GM12878 (cell line): ENCODE measurements at regions not wholly inside any gene's neighbourhood (a gene's known extent, or its start where the extent isn't known, plus 50 kb on each side); places are given as distances from the start of the nearest gene placed in this dataset.
A peak's percentile ranks its signal among the peaks of the same experiment; 100 is the strongest.

ENCODE experiments used
- EED ChIP-seq: sonication (generic); IDR thresholded peaks from 2 replicates; pipeline ENCODE4 v1.6.1; 2016; ENCODE audit warnings: antibody characterized with exemption, low read depth
- EGR1 ChIP-seq, 2 experiments: IDR thresholded peaks; 1 replicate in 1 of 2; 2 replicates in 1 of 2; pipeline ENCODE4 v1.6.1; 2011 to 2012; ENCODE audit warnings: low read depth in 2 of 2, low read length in 2 of 2, borderline replicate concordance in 1 of 2, mild to moderate bottlenecking in 1 of 2, moderate library complexity in 1 of 2
- ELK1 ChIP-seq: IDR thresholded peaks from 2 replicates; pipeline ENCODE4 v1.6.1; 2012; ENCODE audit warnings: low read depth, low read length, improper control_type of control experiment
- EP300 ChIP-seq, 2 experiments: fragments of 150-350 bp in 1 of 2; IDR thresholded peaks; 2 replicates each; pipeline ENCODE4 v1.6.1; 2011 to 2012; ENCODE audit warnings: low read depth in 2 of 2, low read length in 2 of 2, borderline replicate concordance in 1 of 2, improper control_type of control experiment in 1 of 2, inconsistent platforms in 1 of 2; ENCODE audit not compliant: control insufficient read depth in 1 of 2
- IKZF2 ChIP-seq, 2 experiments: fragments of 450-650 bp; IDR thresholded peaks; 2 replicates each; pipeline ENCODE4 v1.6.1; 2017; ENCODE audit warnings: mild to moderate bottlenecking in 2 of 2, moderate library complexity in 2 of 2
- IRF4 ChIP-seq: IDR thresholded peaks from 2 replicates; pipeline ENCODE4 v1.6.1; 2011; ENCODE audit warnings: low read depth, low read length
- JUNB ChIP-seq: IDR thresholded peaks from 2 replicates; pipeline ENCODE4 v1.6.1; 2016; ENCODE audit warnings: antibody characterized with exemption, mild to moderate bottlenecking
- MEF2A ChIP-seq: IDR thresholded peaks from 2 replicates; pipeline ENCODE4 v1.6.1; 2011; ENCODE audit warnings: low read depth, mild to moderate bottlenecking, low read length, moderate library complexity; ENCODE audit not compliant: insufficient read depth
- MTA2 ChIP-seq: fragments of 450-650 bp; IDR thresholded peaks from 2 replicates; pipeline ENCODE4 v1.6.1; 2016; ENCODE audit warnings: low read depth, mild to moderate bottlenecking, moderate library complexity
- MXI1 ChIP-seq: fragments of 150-350 bp; IDR thresholded peaks from 2 replicates; pipeline ENCODE4 v1.6.1; 2011; ENCODE audit warnings: low read depth, mild to moderate bottlenecking, inconsistent platforms, low read length, improper control_type of control experiment
- NFIC ChIP-seq: IDR thresholded peaks from 2 replicates; pipeline ENCODE4 v1.6.1; 2012; ENCODE audit warnings: low read depth, mild to moderate bottlenecking, inconsistent platforms, low read length, moderate library complexity
- PAX8 ChIP-seq: fragments of 450-650 bp; IDR thresholded peaks from 2 replicates; pipeline ENCODE4 v1.6.1; 2017; ENCODE audit warnings: mild to moderate bottlenecking, moderate library complexity
- POLR2AphosphoS5 ChIP-seq: IDR thresholded peaks from 2 replicates; pipeline ENCODE4 v1.6.1; 2011; ENCODE audit warnings: mild to moderate bottlenecking, low read length, inconsistent platforms
- RAD21 ChIP-seq: IDR thresholded peaks from 2 replicates; pipeline ENCODE4 v1.6.1; 2011; ENCODE audit warnings: mild to moderate bottlenecking, low read depth, low read length, moderate library complexity; ENCODE audit not compliant: insufficient read depth
- RELB ChIP-seq: fragments of 450-650 bp; IDR thresholded peaks from 2 replicates; pipeline ENCODE4 v1.6.1; 2017; ENCODE audit warnings: low read depth, mild to moderate bottlenecking, moderate library complexity
- RFX5 ChIP-seq: IDR thresholded peaks from 2 replicates; pipeline ENCODE4 v1.6.1; 2011; ENCODE audit warnings: low read depth, low read length, improper control_type of control experiment
- RUNX3 ChIP-seq: IDR thresholded peaks from 2 replicates; pipeline ENCODE4 v1.6.1; 2012; ENCODE audit warnings: low read length, inconsistent platforms
- SUZ12 ChIP-seq: fragments of 200-600 bp; sonication (generic); IDR thresholded peaks from one replicate; pipeline ENCODE4 v1.6.1; 2018; ENCODE audit warnings: antibody characterized with exemption, mild to moderate bottlenecking; ENCODE audit not compliant: unreplicated experiment
- ZBTB33 ChIP-seq: fragments of 450-650 bp; IDR thresholded peaks from 2 replicates; pipeline ENCODE4 v1.6.1; 2017; ENCODE audit warnings: mild to moderate bottlenecking
- ZNF207 ChIP-seq: fragments of 450-650 bp; IDR thresholded peaks from 2 replicates; pipeline ENCODE4 v1.6.1; 2014; ENCODE audit warnings: antibody characterized with exemption, mild to moderate bottlenecking, borderline replicate concordance
- ZNF24 ChIP-seq: fragments of 450-650 bp; IDR thresholded peaks from 2 replicates; pipeline ENCODE4 v1.6.1; 2017; ENCODE audit warnings: antibody characterized with exemption, mild to moderate bottlenecking
- ZNF622 ChIP-seq: fragments of 450-650 bp; IDR thresholded peaks from 2 replicates; pipeline ENCODE4 v1.6.1; 2017; ENCODE audit warnings: mild to moderate bottlenecking, inconsistent platforms

GRCh38 chr5:89436464-89436863, 553.5 kb upstream of the MEF2C start (continued):
- TF ChIP-seq SUZ12 (no peak), EED (peak; percentile 52; the same call in 1 of the 2 replicates), JUNB (0 out of 2 replicates have a peak, but pooled peaks have one; percentile 24), ZBTB33 (no peak), ZNF207 (no peak), EGR1 (IDR thresholded peaks at IDR 0.05; ENCODE audit: borderline replicate concordance in 1 of 2, low read depth in 2 of 2, low read length in 2 of 2) (no peak), RUNX3 (peak; percentile 72), IKZF2 (IDR thresholded peaks at IDR 0.05) (peak; percentile 65 to 77), ZNF622 (no peak), ZNF24 (no peak), IRF4 (no peak), POLR2AphosphoS5 (0 out of 2 replicates have a peak, but pooled peaks have one; percentile 36), RELB (peak; percentile 50; the same call in 1 of the 2 replicates), MTA2 (peak; percentile 22; the same call in 1 of the 2 replicates), RFX5 (no peak), MEF2A (0 out of 2 replicates have a peak, but pooled peaks have one; percentile 8), MXI1 (no peak), PAX8 (no peak), RAD21 (0 out of 2 replicates have a peak, but pooled peaks have one; percentile 18), NFIC (0 out of 2 replicates have a peak, but pooled peaks have one; percentile 76), EP300 (IDR thresholded peaks at IDR 0.05; ENCODE audit: borderline replicate concordance in 1 of 2, control insufficient read depth in 1 of 2, low read depth in 2 of 2, low read length in 2 of 2) (0 out of 4 replicates have a peak, but pooled peaks of 1 of the 2 experiments have one; percentile 39), ELK1 (no peak)
